ENCODE measurements at regions not wholly inside any gene's neighbourhood (a gene's known extent, or its start where the extent isn't known, plus 50 kb on each side); places are given as distances from the start of the nearest gene placed in this dataset.

GRCh38 chr1:69163241-69163640 lies 404.5 kb upstream of the LRRC7 start (continued):
- TF ChIP-seq POU6F1 (CRISPR knock-in tag; IDR thresholded peaks at IDR 0.05; ENCODE audit: borderline replicate concordance, low read depth) (no peak), TOX (CRISPR knock-in tag; IDR thresholded peaks at IDR 0.05; ENCODE audit: borderline replicate concordance) (no peak), ISL1 (CRISPR knock-in tag; IDR thresholded peaks at IDR 0.05) (no peak), ZFP3 (CRISPR knock-in tag; IDR thresholded peaks at IDR 0.05) (no peak)

- TF ChIP-seq TCF4 (CRISPR knock-in tag; IDR thresholded peaks at IDR 0.05; ENCODE audit: borderline replicate concordance) = no peak
- TF ChIP-seq GLIS3 (CRISPR knock-in tag; IDR thresholded peaks at IDR 0.05) = no peak
- TF ChIP-seq ZFP30 (CRISPR knock-in tag; IDR thresholded peaks at IDR 0.05) = no peak
- no peak for TF ChIP-seq CSDC2 (CRISPR knock-in tag; IDR thresholded peaks at IDR 0.05)
- no peak for TF ChIP-seq CSRNP3 (CRISPR knock-in tag; IDR thresholded peaks at IDR 0.05)
- no peak for TF ChIP-seq ZNF565 (CRISPR knock-in tag; conservative IDR thresholded peaks at IDR 0.05; ENCODE audit: low read depth)
- no peak for TF ChIP-seq ZNF70 (CRISPR knock-in tag; IDR thresholded peaks at IDR 0.05)
- TF ChIP-seq CREB5 (CRISPR knock-in tag; IDR thresholded peaks at IDR 0.05; ENCODE audit: low read depth) = no peak
- no peak for TF ChIP-seq ZC3H10 (CRISPR knock-in tag; IDR thresholded peaks at IDR 0.05)
- TF ChIP-seq POU6F1 (CRISPR knock-in tag; IDR thresholded peaks at IDR 0.05; ENCODE audit: borderline replicate concordance, low read depth) = no peak
- TF ChIP-seq ISL1 (CRISPR knock-in tag; IDR thresholded peaks at IDR 0.05) = no peak
- TF ChIP-seq TOX (CRISPR knock-in tag; IDR thresholded peaks at IDR 0.05; ENCODE audit: borderline replicate concordance) = no peak
- TF ChIP-seq RARB (CRISPR knock-in tag; IDR thresholded peaks at IDR 0.05) = no peak
- no peak for TF ChIP-seq BACH2 (CRISPR knock-in tag; IDR thresholded peaks at IDR 0.05; ENCODE audit: borderline replicate concordance)
- TF ChIP-seq SNAI2 (CRISPR knock-in tag; IDR thresholded peaks at IDR 0.05) = no peak
- ATAC-seq = no peak
These were observed 403.9 kb upstream of the LRRC7 start for GRCh38 chr1:69163779-69164178.

- ATAC-seq = no peak
These were observed 399.8 kb upstream of the LRRC7 start for GRCh38 chr1:69167876-69168275.

More at GRCh38 chr1:69167876-69168275, 399.8 kb upstream of the LRRC7 start:
- TF ChIP-seq PATZ1 (CRISPR knock-in tag; IDR thresholded peaks at IDR 0.05; ENCODE audit: borderline replicate concordance) (no peak), ISL1 (CRISPR knock-in tag; IDR thresholded peaks at IDR 0.05) (no peak), GLIS3 (CRISPR knock-in tag; IDR thresholded peaks at IDR 0.05) (no peak), ZFP30 (CRISPR knock-in tag; IDR thresholded peaks at IDR 0.05) (no peak), RARB (CRISPR knock-in tag; IDR thresholded peaks at IDR 0.05) (no peak), OSR1 (CRISPR knock-in tag; IDR thresholded peaks at IDR 0.05) (no peak), ARNTL (CRISPR knock-in tag; IDR thresholded peaks at IDR 0.05; ENCODE audit: borderline replicate concordance, low read depth) (no peak), ZNF565 (CRISPR knock-in tag; conservative IDR thresholded peaks at IDR 0.05; ENCODE audit: low read depth) (no peak), CREB5 (CRISPR knock-in tag; IDR thresholded peaks at IDR 0.05; ENCODE audit: low read depth) (no peak), ESRRG (CRISPR knock-in tag; IDR thresholded peaks at IDR 0.05) (no peak), ZFP3 (CRISPR knock-in tag; IDR thresholded peaks at IDR 0.05) (no peak), SNAI2 (CRISPR knock-in tag; IDR thresholded peaks at IDR 0.05) (no peak), TCF4 (CRISPR knock-in tag; IDR thresholded peaks at IDR 0.05; ENCODE audit: borderline replicate concordance) (no peak), PPARA (CRISPR knock-in tag; IDR thresholded peaks at IDR 0.05; ENCODE audit: borderline replicate concordance) (no peak), ZC3H10 (CRISPR knock-in tag; IDR thresholded peaks at IDR 0.05) (no peak), ZNF70 (CRISPR knock-in tag; IDR thresholded peaks at IDR 0.05) (no peak), CSDC2 (CRISPR knock-in tag; IDR thresholded peaks at IDR 0.05) (no peak)
